Uterus (tissue), 3 donors: ENCODE measurements at regions not wholly inside any gene's neighbourhood (a gene's known extent, or its start where the extent isn't known, plus 50 kb on each side); places are given as distances from the start of the nearest gene placed in this dataset.

ENCODE experiments used
- DNase-seq, 2 donors: peaks; one replicate each; pipeline ENCODE4 v3.0.0-alpha.2; 2019 to 2020
- H3K27ac ChIP-seq, 2 donors: fragments of 200-600 bp; sonication (generic); 1 replicate in 1 of 2; 2 replicates in 1 of 2; pipeline ENCODE4 v1.5.1; 2016 to 2018
- H3K27me3 ChIP-seq, 2 donors: fragments of 200-600 bp; sonication (generic); one replicate each; pipeline ENCODE4 v1.5.1; 2018 to 2019; ENCODE audit warnings: control low read depth in 1 of 2
- H3K36me3 ChIP-seq, 2 donors: fragments of 200-600 bp; sonication (generic); one replicate each; pipeline ENCODE4 v1.5.1; 2019; ENCODE audit warnings: control low read depth in 1 of 2
- H3K4me1 ChIP-seq, 2 donors: fragments of 200-600 bp; sonication (generic); one replicate each; pipeline ENCODE4 v1.5.1; 2018 to 2019; ENCODE audit warnings: control low read depth in 1 of 2
- H3K4me3 ChIP-seq, 2 donors: fragments of 200-600 bp; sonication (generic); 1 replicate in 1 of 2; 2 replicates in 1 of 2; pipeline ENCODE4 v1.5.1; 2018 to 2019; ENCODE audit warnings: mild to moderate bottlenecking in 1 of 2
- H3K9me3 ChIP-seq, 2 donors: fragments of 200-600 bp; sonication (generic); one replicate each; pipeline ENCODE4 v1.5.1; 2019; ENCODE audit warnings: control low read depth in 1 of 2
- POLR2A ChIP-seq, 2 donors: fragments of 450-650 bp; IDR thresholded peaks; one replicate each; pipeline ENCODE4 v1.6.1; 2016; ENCODE audit warnings: antibody characterized with exemption in 2 of 2, mild to moderate bottlenecking in 1 of 2, moderate library complexity in 1 of 2
- intact Hi-C: fragments of 100-400 bp; cut with DNase I; formaldehyde crosslinking; loops from one replicate; pipeline ENCODE4 v1.15.1; 2023; ENCODE audit warnings: low total_unique reads
- TF ChIP-seq, protein P1 (sequence below), 4 experiments: fragments of 200-600 bp in 2 of 4; fragments of 450-650 bp in 2 of 4; sonication (generic) in 2 of 4; IDR thresholded peaks; one replicate each; pipeline ENCODE4 v1.5.1; 2016 to 2019; ENCODE audit warnings: antibody characterized with exemption in 4 of 4, mild to moderate bottlenecking in 2 of 4, moderate library complexity in 1 of 4
- donor health status: DM: yes; HTN: yes; CAD: no.

GRCh38 chr17:55668312-55668920 lies 54.2 kb downstream of the TMEM100 start:
- no peaks in the 10 kb centered on the region for H3K36me3 ChIP-seq
- no peak for DNase-seq
- no peaks in the 10 kb centered on the region for H3K9me3 ChIP-seq
- intact Hi-C loops, result no loop called here
- no peak overlapping the region for H3K4me3 ChIP-seq
- no peaks in the 10 kb centered on the region for H3K4me1 ChIP-seq
- no peak overlapping the region for H3K27ac ChIP-seq
- no peaks in the 10 kb centered on the region for H3K27me3 ChIP-seq
- TF ChIP-seq, protein P1, sequence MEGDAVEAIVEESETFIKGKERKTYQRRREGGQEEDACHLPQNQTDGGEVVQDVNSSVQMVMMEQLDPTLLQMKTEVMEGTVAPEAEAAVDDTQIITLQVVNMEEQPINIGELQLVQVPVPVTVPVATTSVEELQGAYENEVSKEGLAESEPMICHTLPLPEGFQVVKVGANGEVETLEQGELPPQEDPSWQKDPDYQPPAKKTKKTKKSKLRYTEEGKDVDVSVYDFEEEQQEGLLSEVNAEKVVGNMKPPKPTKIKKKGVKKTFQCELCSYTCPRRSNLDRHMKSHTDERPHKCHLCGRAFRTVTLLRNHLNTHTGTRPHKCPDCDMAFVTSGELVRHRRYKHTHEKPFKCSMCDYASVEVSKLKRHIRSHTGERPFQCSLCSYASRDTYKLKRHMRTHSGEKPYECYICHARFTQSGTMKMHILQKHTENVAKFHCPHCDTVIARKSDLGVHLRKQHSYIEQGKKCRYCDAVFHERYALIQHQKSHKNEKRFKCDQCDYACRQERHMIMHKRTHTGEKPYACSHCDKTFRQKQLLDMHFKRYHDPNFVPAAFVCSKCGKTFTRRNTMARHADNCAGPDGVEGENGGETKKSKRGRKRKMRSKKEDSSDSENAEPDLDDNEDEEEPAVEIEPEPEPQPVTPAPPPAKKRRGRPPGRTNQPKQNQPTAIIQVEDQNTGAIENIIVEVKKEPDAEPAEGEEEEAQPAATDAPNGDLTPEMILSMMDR (IDR thresholded peaks at IDR 0.05), result no peak
- TF ChIP-seq POLR2A (IDR thresholded peaks at IDR 0.05), result no peak

GRCh38 chr17:55666806-55667205 lies 55.9 kb downstream of the TMEM100 start:
- no peaks in the 10 kb centered on the region for H3K36me3 ChIP-seq
- intact Hi-C loops, result no loop called here
- H3K4me1 ChIP-seq, result no peaks in the 10 kb centered on the region
- H3K9me3 ChIP-seq, result no peaks in the 10 kb centered on the region
- no peak for TF ChIP-seq POLR2A (IDR thresholded peaks at IDR 0.05)
- TF ChIP-seq, protein P1 (IDR thresholded peaks at IDR 0.05), result no peak
- no peak for DNase-seq
- H3K27ac ChIP-seq, result no peak overlapping the region
- no peaks in the 10 kb centered on the region for H3K27me3 ChIP-seq
- no peak overlapping the region for H3K4me3 ChIP-seq

DNA sequence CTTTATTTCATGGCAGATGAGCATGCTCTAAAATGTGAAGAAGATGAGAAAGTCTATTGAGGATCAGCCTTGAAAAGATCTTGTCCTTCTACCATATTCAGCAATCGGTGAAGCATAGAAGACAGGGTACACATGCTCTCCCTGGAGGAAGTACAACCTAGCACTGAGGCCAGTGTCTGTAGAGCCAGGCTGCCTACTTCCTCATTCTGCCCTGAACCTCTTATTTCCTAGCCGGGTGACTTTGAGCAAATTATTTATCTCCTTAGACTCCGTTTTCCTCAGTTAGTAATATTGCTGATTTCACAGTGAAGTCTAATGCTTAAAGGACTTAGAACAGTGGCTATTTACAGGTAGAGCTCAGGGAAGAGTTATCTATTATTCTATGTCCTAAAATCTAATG lies 58.4 kb downstream of the TMEM100 start:
- H3K4me3 ChIP-seq, result no peak overlapping the region
- no peaks in the 10 kb centered on the region for H3K9me3 ChIP-seq
- no peak for DNase-seq
- no peaks in the 10 kb centered on the region for H3K4me1 ChIP-seq
- TF ChIP-seq POLR2A (IDR thresholded peaks at IDR 0.05), result no peak
- TF ChIP-seq, protein P1 (IDR thresholded peaks at IDR 0.05), result no peak
- no peaks in the 10 kb centered on the region for H3K36me3 ChIP-seq
- intact Hi-C loops, result no loop called here
- H3K27me3 ChIP-seq, result no peaks in the 10 kb centered on the region
- no peak overlapping the region for H3K27ac ChIP-seq

- H3K36me3 ChIP-seq, result no peaks in the 10 kb centered on the region
- DNase-seq, result no peak
- intact Hi-C loops, result no loop called here
- no peak overlapping the region for H3K27ac ChIP-seq
- no peak overlapping the region for H3K4me3 ChIP-seq
- no peaks in the 10 kb centered on the region for H3K4me1 ChIP-seq
- TF ChIP-seq, protein P1 (IDR thresholded peaks at IDR 0.05), result no peak
- TF ChIP-seq POLR2A (IDR thresholded peaks at IDR 0.05), result no peak
- no peaks in the 10 kb centered on the region for H3K9me3 ChIP-seq
- H3K27me3 ChIP-seq, result no peaks in the 10 kb centered on the region
Measured at GRCh38 chr17:55663400-55663799, 59.3 kb downstream of the TMEM100 start.

GRCh38 chr17:55661963-55662834 lies 60.5 kb downstream of the TMEM100 start:
- no peak overlapping the region for H3K27ac ChIP-seq
- H3K9me3 ChIP-seq, result no peaks in the 10 kb centered on the region
- no peak for TF ChIP-seq POLR2A (IDR thresholded peaks at IDR 0.05)
- TF ChIP-seq, protein P1 (IDR thresholded peaks at IDR 0.05), result no peak
- DNase-seq, result no peak
- H3K36me3 ChIP-seq, result no peaks in the 10 kb centered on the region
- H3K4me1 ChIP-seq, result no peaks in the 10 kb centered on the region
- no peaks in the 10 kb centered on the region for H3K27me3 ChIP-seq
- no peak overlapping the region for H3K4me3 ChIP-seq
- intact Hi-C loops, result no loop called here
